ENCODE measurements at regions not wholly inside any gene's neighbourhood (a gene's known extent, or its start where the extent isn't known, plus 50 kb on each side); places are given as distances from the start of the nearest gene placed in this dataset.

DNA sequence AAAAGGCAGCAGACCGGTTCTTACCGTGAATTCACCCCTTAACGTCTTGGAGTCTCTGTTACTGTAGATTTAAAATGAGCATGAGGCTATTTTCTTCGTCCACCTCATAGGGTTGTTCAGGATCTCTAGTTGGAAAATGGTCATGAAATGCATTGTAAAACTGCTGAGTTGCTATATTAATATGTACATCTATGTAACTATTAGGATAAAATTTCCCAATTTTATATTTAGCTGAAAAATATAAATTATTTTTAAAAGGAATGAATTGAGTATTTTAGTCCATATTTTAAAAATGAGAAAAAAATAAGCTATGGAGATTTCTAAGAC, 272.7 kb downstream of the ALG10B start:
- Histone ChIP-seq H3K4me3 (no peak overlapping the region), H3K27ac (no peak overlapping the region), H3K36me3 (no peaks in the 10 kb centered on the region), H3K4me1 (peaks cover 0 to 6% (median 0%) of the 10 kb centered on the region in 6 donors), H3K9me3 (no peaks in the 10 kb centered on the region), H3K27me3 (replicated peaks in 1 of 7) (no peaks in the 10 kb centered on the region)
- TF ChIP-seq POLR2AphosphoS5 (IDR thresholded peaks at IDR 0.05) (no peak), POLR2A (IDR thresholded peaks at IDR 0.05) (no peak)
- TF ChIP-seq, protein P1, sequence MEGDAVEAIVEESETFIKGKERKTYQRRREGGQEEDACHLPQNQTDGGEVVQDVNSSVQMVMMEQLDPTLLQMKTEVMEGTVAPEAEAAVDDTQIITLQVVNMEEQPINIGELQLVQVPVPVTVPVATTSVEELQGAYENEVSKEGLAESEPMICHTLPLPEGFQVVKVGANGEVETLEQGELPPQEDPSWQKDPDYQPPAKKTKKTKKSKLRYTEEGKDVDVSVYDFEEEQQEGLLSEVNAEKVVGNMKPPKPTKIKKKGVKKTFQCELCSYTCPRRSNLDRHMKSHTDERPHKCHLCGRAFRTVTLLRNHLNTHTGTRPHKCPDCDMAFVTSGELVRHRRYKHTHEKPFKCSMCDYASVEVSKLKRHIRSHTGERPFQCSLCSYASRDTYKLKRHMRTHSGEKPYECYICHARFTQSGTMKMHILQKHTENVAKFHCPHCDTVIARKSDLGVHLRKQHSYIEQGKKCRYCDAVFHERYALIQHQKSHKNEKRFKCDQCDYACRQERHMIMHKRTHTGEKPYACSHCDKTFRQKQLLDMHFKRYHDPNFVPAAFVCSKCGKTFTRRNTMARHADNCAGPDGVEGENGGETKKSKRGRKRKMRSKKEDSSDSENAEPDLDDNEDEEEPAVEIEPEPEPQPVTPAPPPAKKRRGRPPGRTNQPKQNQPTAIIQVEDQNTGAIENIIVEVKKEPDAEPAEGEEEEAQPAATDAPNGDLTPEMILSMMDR (IDR thresholded peaks at IDR 0.05 in 8 of 11, conservative IDR thresholded peaks at IDR 0.05 in 3 of 11) = no peak
- intact Hi-C loops (cut with DNase I; ENCODE audit: low total_unique reads) = no loop called here
- 77 to 80% (median 78%) methylated on average over 4 of the region's 4 CpGs for WGBS, 5 donors
- no peak for DNase-seq

DNA sequence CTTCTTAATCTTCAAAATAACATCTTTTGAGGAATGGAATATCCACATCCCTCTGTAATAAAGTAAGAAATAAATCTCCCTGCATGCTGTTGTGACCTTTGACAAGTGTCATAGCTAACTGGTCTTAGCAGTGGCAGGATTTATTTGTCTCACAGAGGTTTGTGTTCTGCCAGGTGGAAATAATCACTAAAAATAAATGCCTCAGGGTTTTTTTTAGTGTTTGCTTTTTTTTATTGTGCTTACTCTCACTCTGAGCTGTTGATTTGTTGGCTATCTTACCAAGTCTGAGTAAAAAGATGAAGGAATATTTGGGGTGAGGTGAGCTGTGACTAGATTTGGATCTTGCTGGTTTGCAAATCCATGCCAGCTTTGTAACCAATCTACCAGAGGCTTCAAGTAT, 285.4 kb downstream of the ALG10B start:
- no peak for DNase-seq
- H3K27ac ChIP-seq = no peak overlapping the region
- TF ChIP-seq POLR2AphosphoS5 (IDR thresholded peaks at IDR 0.05) = no peak
- TF ChIP-seq, protein P1 (IDR thresholded peaks at IDR 0.05 in 8 of 11, conservative IDR thresholded peaks at IDR 0.05 in 3 of 11) = no peak
- no peak for TF ChIP-seq POLR2A (IDR thresholded peaks at IDR 0.05)
- intact Hi-C loops (cut with DNase I; ENCODE audit: low total_unique reads) = no loop called here
- H3K36me3 ChIP-seq = no peaks in the 10 kb centered on the region
- peaks cover 0 to 27% (median 18%) of the 10 kb centered on the region in 8 donors for H3K9me3 ChIP-seq
- no peaks in the 10 kb centered on the region for H3K27me3 ChIP-seq (replicated peaks in 1 of 7)
- no peak overlapping the region for H3K4me3 ChIP-seq
- no peaks in the 10 kb centered on the region for H3K4me1 ChIP-seq

Small RNA genes in the stretch of these regions (small RNA-seq; reads per million reads assigned to genes)
- gene AC087897.1 = 0 reads per million in 4 donors
